ENCODE measurements at regions not wholly inside any gene's neighbourhood (a gene's known extent, or its start where the extent isn't known, plus 50 kb on each side); places are given as distances from the start of the nearest gene placed in this dataset.

- DNase-seq (ENCODE audit: low spot score): no peak
Observed at GRCh38 chr9:103789686-103790085, 304.4 kb upstream of the SMC2 start.

- DNase-seq (ENCODE audit: low spot score): no peak
Observed at GRCh38 chr9:103798620-103799019, 295.5 kb upstream of the SMC2 start.

GRCh38 chr9:103799959-103800358 is 294.1 kb upstream of the SMC2 start:
- no peak for DNase-seq (ENCODE audit: low spot score)

GRCh38 chr9:103802068-103802467 is 292.0 kb upstream of the SMC2 start:
- no peak for DNase-seq (ENCODE audit: low spot score)

GRCh38 chr9:103803245-103803644 is 290.9 kb upstream of the SMC2 start:
- DNase-seq (ENCODE audit: low spot score): no peak

GRCh38 chr9:103804077-103804735 is 289.9 kb upstream of the SMC2 start:
- no peak for DNase-seq (ENCODE audit: low spot score)

- no peak for DNase-seq (ENCODE audit: low spot score)
Observed at GRCh38 chr9:103809745-103810144, 284.4 kb upstream of the SMC2 start.

GRCh38 chr9:103811462-103811861 is 282.6 kb upstream of the SMC2 start:
- no peak for DNase-seq (ENCODE audit: low spot score)

GRCh38 chr9:103816146-103816545 is 278.0 kb upstream of the SMC2 start:
- no peak for DNase-seq (ENCODE audit: low spot score)

GRCh38 chr9:103819936-103820335 is 274.2 kb upstream of the SMC2 start:
- DNase-seq (ENCODE audit: low spot score): no peak

- DNase-seq (ENCODE audit: low spot score): no peak
Observed at GRCh38 chr9:103821115-103821514, 273.0 kb upstream of the SMC2 start.

- no peak for DNase-seq (ENCODE audit: low spot score)
Observed at GRCh38 chr9:103837940-103838339, 256.2 kb upstream of the SMC2 start.

GRCh38 chr9:103839197-103839596 is 254.9 kb upstream of the SMC2 start:
- no peak for DNase-seq (ENCODE audit: low spot score)

- DNase-seq (ENCODE audit: low spot score): no peak
Observed at GRCh38 chr9:103867886-103868285, 226.2 kb upstream of the SMC2 start.

GRCh38 chr9:103872811-103873210 is 221.3 kb upstream of the SMC2 start:
- DNase-seq (ENCODE audit: low spot score): no peak

- no peak for DNase-seq (ENCODE audit: low spot score)
Observed at GRCh38 chr9:103881419-103881818, 212.7 kb upstream of the SMC2 start.

- no peak for DNase-seq (ENCODE audit: low spot score)
Observed at GRCh38 chr9:103889989-103890388, 204.1 kb upstream of the SMC2 start.

GRCh38 chr9:103894184-103894583 is 199.9 kb upstream of the SMC2 start:
- DNase-seq (ENCODE audit: low spot score): no peak

GRCh38 chr9:103898550-103898949 is 195.6 kb upstream of the SMC2 start:
- no peak for DNase-seq (ENCODE audit: low spot score)

GRCh38 chr9:103899866-103900265 is 194.2 kb upstream of the SMC2 start:
- DNase-seq (ENCODE audit: low spot score): no peak

GRCh38 chr9:103900466-103900865 is 193.6 kb upstream of the SMC2 start:
- no peak for DNase-seq (ENCODE audit: low spot score)

- DNase-seq (ENCODE audit: low spot score): no peak
Observed at GRCh38 chr9:103902263-103902662, 191.8 kb upstream of the SMC2 start.

GRCh38 chr9:103904242-103904641 is 189.9 kb upstream of the SMC2 start:
- no peak for DNase-seq (ENCODE audit: low spot score)

GRCh38 chr9:103913899-103914298 is 180.2 kb upstream of the SMC2 start:
- DNase-seq (ENCODE audit: low spot score): no peak
